GM13977 (cell line): ENCODE measurements at regions not wholly inside any gene's neighbourhood (a gene's known extent, or its start where the extent isn't known, plus 50 kb on each side); places are given as distances from the start of the nearest gene placed in this dataset.

Experiments
- DNase-seq: peaks from one replicate; pipeline ENCODE4 v3.0.0; 2012; ENCODE audit warnings: low spot score
- CTCF ChIP-seq: IDR thresholded peaks from 2 replicates; pipeline ENCODE4 v1.5.1; 2012; ENCODE audit warnings: mild to moderate bottlenecking, control low read depth; ENCODE audit not compliant: insufficient read depth; ENCODE audit errors: extremely low read depth, missing control alignments
- in situ Hi-C: fragments of 300-500 bp; cut with MboI; formaldehyde crosslinking; loops from one replicate; pipeline ENCODE4 v1.12.0; 2022; ENCODE audit warnings: low sequenced_read_pairs, low pct_unique_long_range_greater_than_20kb, mixed read lengths, inconsistent platforms; ENCODE audit not compliant: unreplicated experiment

GRCh38 chr15:31869686-31870307, 160.5 kb upstream of the CHRNA7 start:
- no peak for DNase-seq
- TF ChIP-seq CTCF: no peak
- in situ Hi-C loops: no loop called here

- no peak for TF ChIP-seq CTCF
- DNase-seq: peak; percentile 92
- in situ Hi-C loops: no loop called here
Measured at GRCh38 chr15:31870328-31871165, 159.8 kb upstream of the CHRNA7 start, which contains the start of gene OTUD7A. Gene OTUD7A (minus strand): TSS chr15:31870673.

- peak; percentile 19 for DNase-seq
- no peak for TF ChIP-seq CTCF
Measured at GRCh38 chr15:31871166-31871886, 159.0 kb upstream of the CHRNA7 start.

GRCh38 chr15:31871887-31872281, 158.4 kb upstream of the CHRNA7 start:
- DNase-seq: no peak
- TF ChIP-seq CTCF: no peak
- in situ Hi-C loops: no loop called here

More at GRCh38 chr15:31871166-31871886, 159.0 kb upstream of the CHRNA7 start:
- in situ Hi-C loops: no loop called here

GRCh38 chr15:31887246-31887645, 143.1 kb upstream of the CHRNA7 start:
- TF ChIP-seq CTCF: no peak
- in situ Hi-C loops: no loop called here
- DNase-seq: no peak

- in situ Hi-C loops: no loop called here
- no peak for DNase-seq
- TF ChIP-seq CTCF: no peak
Measured at GRCh38 chr15:31892513-31892912, 137.8 kb upstream of the CHRNA7 start.
